ENCODE measurements at regions not wholly inside any gene's neighbourhood (a gene's known extent, or its start where the extent isn't known, plus 50 kb on each side); places are given as distances from the start of the nearest gene placed in this dataset.

DNA sequence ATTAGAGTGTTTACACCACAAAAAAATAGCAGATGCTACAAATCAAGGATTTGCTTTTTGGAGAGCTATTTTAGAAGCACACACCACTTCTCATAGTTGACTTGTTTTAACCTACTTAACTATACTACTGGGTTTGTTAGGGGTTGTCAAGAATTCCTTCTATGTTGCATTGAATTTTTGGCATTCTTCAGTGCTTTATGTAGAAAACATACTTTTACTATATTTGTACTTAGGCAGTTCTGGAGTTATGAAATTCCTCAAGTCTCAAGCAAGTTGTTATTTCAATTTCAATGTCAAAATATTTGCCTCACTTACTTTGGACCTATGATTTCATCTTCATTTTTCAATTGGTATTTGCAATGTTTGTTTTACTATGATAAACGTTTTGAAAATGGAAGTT, 449.6 kb downstream of the GLUD2 start (continued):
- no peak for TF ChIP-seq RELB (IDR thresholded peaks at IDR 0.05; ENCODE audit: low read depth)
- TF ChIP-seq RBBP5 (conservative IDR thresholded peaks at IDR 0.05): no peak
- no peak for TF ChIP-seq YBX1 (IDR thresholded peaks at IDR 0.05)
- TF ChIP-seq POLR2AphosphoS2 (IDR thresholded peaks at IDR 0.05; ENCODE audit: low read depth, low read length): no peak
- TF ChIP-seq GATAD2B (conservative IDR thresholded peaks at IDR 0.05; ENCODE audit: low read depth): no peak
- no peak for TF ChIP-seq KAT2A (conservative IDR thresholded peaks at IDR 0.05; ENCODE audit: control insufficient read depth, low read depth, low read length)
- no peak for TF ChIP-seq RUNX3 (IDR thresholded peaks at IDR 0.05; ENCODE audit: low read length)

DNA sequence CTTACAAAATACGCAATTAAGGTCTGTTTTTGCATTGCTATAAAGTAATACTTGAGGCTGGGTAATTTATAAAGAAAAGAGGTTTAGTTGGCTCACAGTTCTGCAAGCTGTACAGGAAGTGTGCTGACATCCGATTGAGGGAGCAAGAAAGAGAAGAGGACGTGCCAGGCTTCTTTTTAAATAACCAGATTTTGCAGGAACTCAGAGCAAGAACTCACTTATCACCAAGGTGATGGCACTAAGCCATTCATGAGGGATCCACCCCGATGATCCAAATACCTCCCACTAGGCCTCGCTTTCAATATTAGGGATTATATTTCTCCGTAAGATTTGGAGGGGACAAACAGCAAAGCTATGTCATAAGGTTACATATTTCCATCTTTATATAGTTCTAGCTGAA, 456.7 kb downstream of the GLUD2 start:
- RAD21 ChIA-PET (ENCODE audit: unreplicated experiment): no interaction called here
- ATAC-seq: no peak
- TF ChIP-seq CHD2 (IDR thresholded peaks at IDR 0.05; ENCODE audit: borderline replicate concordance, low read depth, low read length) (no peak), FOXK2 (IDR thresholded peaks at IDR 0.05) (no peak), JUND (IDR thresholded peaks at IDR 0.05; ENCODE audit: low read depth, low read length) (no peak), FOXM1 (IDR thresholded peaks at IDR 0.05; ENCODE audit: low read depth, low read length) (no peak), ETV6 (conservative IDR thresholded peaks at IDR 0.05 in 1 of 2, IDR thresholded peaks at IDR 0.05 in 1 of 2; ENCODE audit: borderline replicate concordance in 1 of 2, low read depth in 1 of 2) (no peak), RUNX3 (IDR thresholded peaks at IDR 0.05; ENCODE audit: low read length) (no peak), MEF2B (IDR thresholded peaks at IDR 0.05; ENCODE audit: partially characterized antibody, poor library complexity, severe bottlenecking) (no peak), BACH1 (IDR thresholded peaks at IDR 0.05; ENCODE audit: borderline replicate concordance) (no peak), ZNF592 (IDR thresholded peaks at IDR 0.05) (no peak), ZNF384 (IDR thresholded peaks at IDR 0.05; ENCODE audit: borderline replicate concordance, low read depth, low read length) (no peak), SMC3 (IDR thresholded peaks at IDR 0.05; ENCODE audit: borderline replicate concordance, low read length) (no peak)
- TF ChIP-seq, protein P1, sequence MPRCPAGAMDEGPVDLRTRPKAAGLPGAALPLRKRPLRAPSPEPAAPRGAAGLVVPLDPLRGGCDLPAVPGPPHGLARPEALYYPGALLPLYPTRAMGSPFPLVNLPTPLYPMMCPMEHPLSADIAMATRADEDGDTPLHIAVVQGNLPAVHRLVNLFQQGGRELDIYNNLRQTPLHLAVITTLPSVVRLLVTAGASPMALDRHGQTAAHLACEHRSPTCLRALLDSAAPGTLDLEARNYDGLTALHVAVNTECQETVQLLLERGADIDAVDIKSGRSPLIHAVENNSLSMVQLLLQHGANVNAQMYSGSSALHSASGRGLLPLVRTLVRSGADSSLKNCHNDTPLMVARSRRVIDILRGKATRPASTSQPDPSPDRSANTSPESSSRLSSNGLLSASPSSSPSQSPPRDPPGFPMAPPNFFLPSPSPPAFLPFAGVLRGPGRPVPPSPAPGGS (IDR thresholded peaks at IDR 0.05; ENCODE audit: borderline replicate concordance, insufficient read depth, low read depth, low read length, poor library complexity, severe bottlenecking): no peak

More for the DNA sequence above, 456.7 kb downstream of the GLUD2 start:
- CTCF ChIA-PET: interaction anchor here (1.1 kb wide), 1 partner anchor 14 kb away, joined by 3 read pairs; no protein-coding TSS in a partner anchor
- no peaks in the 10 kb centered on the region for H3K79me2 ChIP-seq (ENCODE audit: control insufficient read depth, insufficient read depth, low read length)
- WGBS (ENCODE audit: insufficient coverage, insufficient replicate concordance, low lambda C conversion rate, missing lambda C conversion rate): 44% methylated on average over 6 of the region's 6 CpGs
- in situ Hi-C loops (cut with MboI) (no loop called here), intact Hi-C loops (cut with micrococcal nuclease; ENCODE audit: unreplicated experiment) (no loop called here)
- no peak overlapping the region for H3K4me2 ChIP-seq (ENCODE audit: control insufficient read depth, insufficient read depth)
- H4K20me1 ChIP-seq (ENCODE audit: control insufficient read depth, insufficient read depth): no peaks in the 10 kb centered on the region
- H3K4me3 ChIP-seq: no peak overlapping the region
- H3K9me3 ChIP-seq (replicated peaks; ENCODE audit: control insufficient read depth, insufficient read depth, low read length): no peaks in the 10 kb centered on the region
- no peak for FAIRE-seq
- SMC1A ChIA-PET (ENCODE audit: uncharacterized antibody, unreplicated experiment): no interaction called here
- POLR2A ChIA-PET: no interaction called here
- H2AFZ ChIP-seq (ENCODE audit: control insufficient read depth, low read depth, low read length): no peak overlapping the region
- H3K36me3 ChIP-seq (ENCODE audit: control insufficient read depth in 2 of 2, insufficient read depth in 2 of 2, low read length in 1 of 2): no peaks in the 10 kb centered on the region
- H3K27ac ChIP-seq (ENCODE audit: control insufficient read depth, insufficient read depth): no peak overlapping the region
- no peaks in the 10 kb centered on the region for H3K4me1 ChIP-seq (ENCODE audit: control insufficient read depth, insufficient read depth, low read length)
- H3K27me3 ChIP-seq (replicated peaks in 1 of 2; ENCODE audit: control insufficient read depth in 2 of 2, insufficient read depth in 2 of 2, low read length in 1 of 2): no peaks in the 10 kb centered on the region
- no peak for DNase-seq (ENCODE audit: low read depth, low spot score)
- H3K9ac ChIP-seq (ENCODE audit: control insufficient read depth, insufficient read depth, low read length): no peak overlapping the region
- no TSS peak for BruUV-seq (replicated peaks)

All from GM12878 (cell line).